GM19438 (cell line): ENCODE measurements at regions not wholly inside any gene's neighbourhood (a gene's known extent, or its start where the extent isn't known, plus 50 kb on each side); places are given as distances from the start of the nearest gene placed in this dataset.
"Not testable (repeated sequence)": the region's sequence is repeated elsewhere in the genome, so short reads cannot be mapped to it uniquely, and the experiment has no call there.

Experiments
- ATAC-seq: cut with Tn5 transposase; IDR thresholded peaks from one replicate; pipeline ENCODE4 v1.9.1; 2021; ENCODE audit warnings: low read depth; ENCODE audit not compliant: unreplicated experiment

DNA sequence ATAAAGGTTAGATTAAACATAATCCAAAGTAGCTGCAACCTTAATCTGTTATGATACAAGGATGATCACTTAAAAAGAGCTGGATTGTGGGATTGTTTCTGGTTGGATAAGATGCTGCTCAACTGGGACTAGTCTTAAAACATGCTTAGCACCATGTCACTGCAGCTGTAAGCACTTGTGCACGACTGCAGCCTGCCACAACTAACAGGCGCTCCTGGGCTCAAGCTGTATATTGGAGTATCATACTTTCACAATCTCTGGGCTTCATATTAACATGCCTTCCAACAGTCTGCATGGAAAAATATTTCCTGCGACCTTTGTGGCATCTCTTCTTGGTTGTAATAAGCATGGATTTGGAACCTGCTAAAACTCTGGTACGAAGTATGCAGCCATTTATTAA is 493.0 kb upstream of the PITX2 start:
- ATAC-seq = no peak

DNA sequence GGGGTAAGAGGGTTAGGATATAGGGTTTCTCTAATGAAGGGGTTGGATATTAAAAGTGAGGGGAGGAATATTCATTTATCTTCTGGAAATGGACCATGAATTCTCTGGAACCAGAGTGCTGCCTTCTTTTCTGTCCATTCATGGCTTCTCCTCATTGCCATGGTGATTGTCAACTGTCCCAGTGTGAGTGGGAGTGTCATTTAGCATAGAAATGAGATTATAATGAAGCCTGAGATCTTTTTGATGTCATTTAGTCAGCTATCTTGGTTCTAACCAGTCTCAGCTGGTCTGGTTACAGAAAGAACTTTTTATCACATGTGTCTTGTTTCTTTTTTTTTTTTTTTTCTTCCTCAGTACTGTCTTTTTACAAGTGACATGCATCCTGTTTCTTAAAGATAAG is 497.3 kb upstream of the PITX2 start:
- ATAC-seq = no peak

DNA sequence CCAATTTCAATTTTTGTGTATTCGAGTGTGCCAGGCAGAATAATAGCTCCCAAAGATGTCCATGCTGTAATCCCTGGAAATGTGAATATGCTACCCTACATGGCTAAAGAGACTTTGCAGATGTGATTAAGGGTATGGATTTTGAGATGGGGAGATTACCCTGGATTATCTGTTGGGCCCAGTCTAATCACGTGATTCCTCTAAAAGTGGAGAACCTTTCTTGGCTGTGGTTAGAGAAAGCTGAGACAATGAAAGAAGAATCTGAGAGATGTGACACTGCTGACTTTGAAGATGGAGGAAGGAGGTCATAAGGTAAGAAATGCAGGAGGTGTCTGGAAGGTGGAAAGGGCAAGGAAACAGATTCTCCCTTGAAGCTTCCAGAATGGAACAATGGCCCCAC is 503.5 kb upstream of the PITX2 start:
- ATAC-seq = no peak

GRCh38 chr4:111127841-111128240 is 505.0 kb upstream of the PITX2 start:
- ATAC-seq = no peak

DNA sequence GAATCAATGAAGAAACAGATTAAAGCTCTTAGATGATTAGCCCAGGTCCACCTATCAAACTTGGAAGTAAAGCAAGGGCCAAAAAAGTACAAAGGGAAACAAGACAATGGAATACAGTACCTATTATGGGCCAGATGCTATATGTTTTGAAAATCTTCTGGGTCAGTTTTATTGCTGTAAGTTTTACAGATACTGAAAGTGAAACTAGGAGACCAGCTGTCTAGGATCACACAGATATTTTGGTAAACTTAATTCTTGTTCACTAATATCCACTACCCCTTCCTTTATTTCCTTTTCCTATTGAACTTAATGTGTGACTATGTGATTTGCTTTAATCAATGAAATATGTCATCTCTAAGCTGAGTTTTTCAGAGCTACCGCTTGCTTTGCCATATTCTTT is 505.4 kb upstream of the PITX2 start:
- no peak for ATAC-seq

GRCh38 chr4:111136438-111136837 is 513.6 kb upstream of the PITX2 start:
- ATAC-seq = no peak

DNA sequence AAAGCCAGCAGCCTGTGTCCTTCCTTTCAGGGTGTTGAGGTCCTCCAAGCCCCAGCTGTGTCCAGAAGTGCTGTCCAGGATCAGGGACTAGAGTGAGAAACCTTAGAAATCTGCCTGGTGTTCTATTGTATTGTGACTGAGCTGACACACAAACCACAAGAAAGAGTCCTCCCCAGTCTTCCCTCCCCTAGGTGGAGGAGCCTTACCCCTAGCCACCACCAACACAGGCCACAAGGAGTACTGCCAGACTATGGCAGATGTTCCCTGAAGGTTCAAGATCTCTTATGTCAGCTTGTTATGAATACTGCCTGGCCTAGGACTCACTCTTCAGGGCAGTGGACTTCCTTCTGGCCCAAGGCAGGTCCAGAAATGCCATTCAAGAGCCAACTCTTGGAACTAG is 514.1 kb upstream of the PITX2 start:
- no peak for ATAC-seq

DNA sequence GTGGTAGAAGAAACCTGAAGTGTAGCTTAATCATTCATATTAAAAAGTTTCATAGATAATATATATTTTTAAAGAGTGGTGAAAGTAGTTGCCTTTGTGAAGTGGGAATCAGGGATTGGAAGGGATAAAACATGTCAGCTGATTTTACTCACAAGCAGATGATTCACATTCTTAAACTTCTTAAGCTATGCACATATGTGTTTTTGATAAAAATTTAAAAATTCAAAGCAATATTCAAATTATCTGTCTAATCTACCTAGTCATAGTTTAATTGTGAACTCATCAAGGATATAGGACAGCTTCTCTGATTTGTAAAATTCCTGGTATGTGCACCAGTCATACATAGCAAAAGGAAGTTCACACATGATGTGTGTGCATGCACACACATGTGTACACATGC is 520.6 kb upstream of the PITX2 start:
- no peak for ATAC-seq

DNA sequence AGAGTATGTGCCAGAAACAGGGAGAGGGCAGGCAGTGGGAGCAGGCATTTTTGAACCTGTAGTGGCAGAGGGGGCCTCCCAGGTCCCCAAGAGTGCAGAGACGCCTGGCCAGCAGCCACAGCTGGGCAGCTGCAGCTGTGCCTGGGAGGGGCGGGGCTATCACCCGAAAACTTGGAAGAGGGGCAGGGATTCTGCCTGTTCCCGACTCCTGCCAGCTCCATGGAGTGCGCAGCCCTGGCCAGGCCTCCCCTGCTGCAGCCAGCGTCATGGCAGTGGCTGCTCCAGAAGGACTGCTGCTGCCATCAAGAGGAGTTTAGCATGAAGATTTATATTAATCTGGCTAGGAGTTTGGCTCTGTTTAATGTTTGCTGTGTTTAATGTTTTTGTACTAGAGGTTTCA is 532.1 kb upstream of the PITX2 start:
- ATAC-seq = no peak

DNA sequence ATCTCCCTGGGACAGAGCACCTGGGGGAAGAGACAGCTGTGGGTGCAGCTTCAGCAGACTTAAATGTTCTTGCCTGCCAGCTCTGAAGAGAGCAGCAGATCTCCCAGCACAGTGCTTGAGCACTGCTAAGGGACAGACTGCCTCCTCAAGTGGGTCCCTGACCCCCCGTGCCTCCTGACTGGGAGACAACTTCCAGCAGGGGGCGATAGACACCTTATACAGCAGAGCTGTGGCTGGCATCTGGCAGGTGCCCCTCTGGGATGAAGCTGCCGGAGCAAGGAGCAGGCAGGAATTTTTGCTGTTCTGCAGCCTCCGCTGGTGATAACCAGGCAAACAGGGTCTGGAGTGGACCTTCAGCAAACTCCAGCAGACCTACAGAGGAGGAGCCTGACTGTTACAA is 541.7 kb upstream of the PITX2 start:
- ATAC-seq = not testable (repeated sequence)

DNA sequence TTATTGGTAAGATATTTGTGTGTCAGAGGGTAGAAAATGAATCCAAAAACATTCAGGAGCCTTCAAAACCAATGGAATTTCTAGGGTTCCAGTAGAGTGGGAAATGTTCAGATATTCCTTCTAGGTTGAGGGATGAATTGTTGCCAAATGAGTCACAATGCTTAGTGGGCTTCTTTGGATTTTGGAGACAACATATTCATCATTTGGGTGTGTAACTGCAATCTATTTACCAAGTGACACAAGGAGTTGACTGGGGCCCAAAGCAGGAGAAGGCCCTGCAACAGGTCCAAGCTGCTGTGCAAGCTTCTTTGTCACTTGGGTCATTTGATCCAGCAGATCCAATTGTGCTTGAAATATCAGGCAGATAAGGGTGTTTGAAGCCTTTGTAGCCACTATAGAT is 551.5 kb upstream of the PITX2 start:
- no peak for ATAC-seq

DNA sequence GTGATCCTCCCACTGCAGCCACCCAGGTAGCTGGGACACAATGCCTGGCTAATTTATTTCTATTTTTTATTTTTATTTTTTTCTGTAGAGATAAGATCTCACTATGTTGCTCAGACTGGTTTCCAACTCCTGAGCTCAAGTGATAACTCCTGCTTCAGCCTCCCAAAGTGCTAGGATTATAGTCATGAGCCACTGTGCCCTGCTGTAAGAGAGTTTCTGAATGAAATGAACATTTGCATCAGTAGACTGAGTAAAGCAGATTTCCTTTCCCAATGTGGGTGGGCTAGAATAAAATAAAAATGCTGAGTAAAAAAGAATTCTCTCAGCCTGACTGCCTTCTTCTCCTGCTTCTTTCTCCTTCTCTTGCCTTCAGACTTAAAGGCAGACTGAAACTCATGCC is 555.4 kb upstream of the PITX2 start:
- ATAC-seq = no peak

DNA sequence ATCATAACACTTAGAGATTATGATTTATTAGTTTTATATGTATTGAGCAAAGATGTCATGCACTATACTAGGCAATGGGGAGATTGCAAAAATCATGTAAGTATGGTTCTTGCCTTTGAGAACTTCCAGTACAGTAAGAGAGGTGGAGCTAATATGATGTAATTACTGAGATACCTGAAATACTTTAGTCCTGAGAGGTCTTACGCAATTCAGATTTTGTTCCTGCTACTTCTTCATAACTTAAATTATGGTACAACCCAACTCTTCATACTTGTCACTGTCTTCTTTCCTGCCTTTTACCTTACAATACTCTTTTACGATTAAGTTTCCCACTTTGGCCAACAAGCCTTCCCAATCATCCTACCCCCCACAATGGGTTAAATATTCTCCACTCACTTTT is 564.2 kb upstream of the PITX2 start:
- ATAC-seq = no peak

DNA sequence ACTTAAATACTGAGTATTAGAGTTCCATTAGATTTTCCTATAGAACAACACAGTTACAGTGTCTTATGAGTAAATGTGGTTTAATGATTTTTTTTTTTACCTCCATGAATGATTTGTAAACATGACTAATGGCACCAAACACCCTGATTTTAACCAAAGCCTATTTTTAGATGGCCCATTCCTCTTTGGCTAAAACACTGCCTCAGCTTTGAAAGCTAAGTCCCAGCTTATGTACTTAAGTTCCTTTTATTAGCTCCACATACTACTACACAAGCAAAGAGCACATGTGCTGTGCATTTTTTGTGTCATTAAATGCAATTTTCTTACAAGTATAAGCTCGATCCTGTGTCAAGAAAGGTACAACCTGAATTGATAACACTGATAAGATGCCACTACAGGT is 575.6 kb upstream of the PITX2 start:
- no peak for ATAC-seq

DNA sequence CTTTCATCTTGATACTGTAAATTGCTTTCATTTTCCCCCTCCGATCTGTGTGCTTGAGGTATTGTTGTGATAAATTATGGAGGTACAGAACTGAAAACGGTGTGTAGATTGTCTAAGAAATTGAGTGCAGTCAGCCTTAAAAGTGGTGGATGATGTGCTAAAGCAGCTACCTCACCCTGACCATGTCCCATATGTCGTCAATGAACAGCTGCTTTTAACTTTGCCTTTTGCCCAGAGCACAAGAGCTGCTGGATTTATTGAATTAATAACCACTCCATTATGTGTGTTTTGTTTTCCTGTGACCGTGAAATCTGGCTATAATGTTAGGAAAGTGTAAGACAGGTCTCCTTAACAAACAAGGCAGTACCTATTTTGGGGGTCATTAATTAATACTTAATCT is 581.9 kb upstream of the PITX2 start:
- ATAC-seq = no peak

DNA sequence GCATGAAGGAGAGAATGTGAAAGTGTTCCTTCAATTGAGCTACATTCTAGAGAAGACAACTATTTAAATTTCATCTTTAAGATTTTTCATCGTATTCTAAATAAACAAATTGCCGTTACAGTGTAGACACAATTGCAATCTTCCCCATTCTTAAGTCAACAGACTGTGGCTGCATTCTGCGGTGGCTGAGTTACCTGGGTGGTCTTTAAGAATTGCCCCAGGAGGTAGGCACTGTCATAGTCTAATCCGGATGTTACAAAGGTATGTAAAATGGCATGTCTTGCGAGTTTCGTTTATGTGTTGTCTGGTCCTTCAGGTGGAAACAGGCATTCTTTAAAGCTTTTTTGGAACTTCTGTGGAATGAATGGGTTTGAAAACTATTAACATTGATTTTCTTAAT is 586.1 kb upstream of the PITX2 start:
- no peak for ATAC-seq

DNA sequence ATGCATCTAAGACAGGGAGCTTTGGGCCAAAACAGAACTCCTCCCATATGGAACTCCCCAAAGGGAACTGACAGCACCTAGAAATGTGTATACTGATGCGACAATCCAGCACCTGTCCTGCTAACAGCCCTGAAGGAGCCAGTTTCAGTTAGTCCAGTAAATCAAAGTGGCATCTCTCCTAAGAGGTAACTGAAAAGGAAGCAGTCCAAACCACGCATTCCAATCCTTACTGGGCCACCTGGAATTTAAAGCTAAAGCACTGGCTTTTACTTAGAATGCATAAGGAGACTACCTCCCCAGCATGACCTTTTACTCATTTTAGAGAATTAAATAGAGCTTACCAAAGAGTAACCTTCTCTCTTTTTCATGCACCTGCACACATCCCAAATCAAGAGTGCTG is 586.8 kb upstream of the PITX2 start:
- ATAC-seq = no peak

GRCh38 chr4:111210595-111210994 is 587.7 kb upstream of the PITX2 start:
- no peak for ATAC-seq

DNA sequence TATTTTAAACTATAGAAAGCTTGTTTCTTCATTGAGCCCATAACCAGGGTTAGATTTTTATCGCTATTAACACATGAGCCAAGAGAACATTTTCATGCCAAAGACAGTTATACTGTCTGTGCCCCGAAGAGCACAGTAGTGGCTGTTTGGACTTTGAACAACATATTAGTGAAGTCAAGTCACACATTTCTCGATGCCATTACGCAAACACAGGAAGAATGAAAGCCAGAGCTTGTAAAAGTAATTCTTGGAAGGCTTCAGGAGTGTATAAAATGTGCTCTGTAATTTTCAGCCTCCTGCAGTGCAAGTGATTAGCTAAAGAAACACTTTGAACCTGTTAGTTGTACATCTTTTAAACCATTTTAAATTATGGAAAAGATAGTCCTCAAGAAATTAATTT is 590.7 kb upstream of the PITX2 start:
- ATAC-seq = no peak

GRCh38 chr4:111214371-111214770 is 591.5 kb upstream of the PITX2 start:
- ATAC-seq = no peak

- no peak for ATAC-seq
These were observed 592.9 kb upstream of the PITX2 start for GRCh38 chr4:111215755-111216154.

GRCh38 chr4:111216791-111217190 is 593.9 kb upstream of the PITX2 start:
- ATAC-seq = no peak

DNA sequence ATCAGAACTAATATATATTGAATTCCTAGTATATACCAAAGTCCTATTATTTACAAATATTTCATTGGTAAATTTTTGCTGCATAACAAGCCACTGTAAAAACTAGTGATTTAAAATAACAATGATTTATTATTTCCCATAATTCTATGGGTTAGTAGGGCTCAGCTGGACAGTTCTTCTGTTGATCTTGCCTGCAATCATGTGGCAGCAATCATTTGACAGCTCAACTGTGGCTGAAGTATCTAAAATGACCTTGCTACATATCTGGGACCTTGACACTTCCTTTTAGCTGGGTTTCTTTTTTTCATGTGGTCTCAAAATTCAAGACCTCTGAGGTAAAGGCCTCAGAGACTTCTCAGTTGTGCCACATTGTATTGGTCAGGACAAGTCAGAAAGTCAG is 598.5 kb upstream of the PITX2 start:
- no peak for ATAC-seq

- ATAC-seq = no peak
These were observed 605.5 kb upstream of the PITX2 start for GRCh38 chr4:111228396-111228795.
